Upper lobe of left lung (tissue), 4 donors: ENCODE measurements at regions not wholly inside any gene's neighbourhood (a gene's known extent, or its start where the extent isn't known, plus 50 kb on each side); places are given as distances from the start of the nearest gene placed in this dataset.
"Not testable (repeated sequence)": the region's sequence is repeated elsewhere in the genome, so short reads cannot be mapped to it uniquely, and the experiment has no call there.

ENCODE experiments used
- POLR2A ChIP-seq, 4 donors: fragments of 450-650 bp; IDR thresholded peaks; one replicate each; pipeline ENCODE4 v1.5.1; 2016 to 2017; ENCODE audit warnings: antibody characterized with exemption in 4 of 4, mild to moderate bottlenecking in 2 of 4
- POLR2AphosphoS5 ChIP-seq, 2 donors: sonication (generic); formaldehyde crosslinking; IDR thresholded peaks; one replicate each; pipeline ENCODE4 v1.5.1; 2017; ENCODE audit warnings: antibody characterized with exemption in 2 of 2
- TF ChIP-seq, protein P1 (sequence below), 6 experiments: fragments of 450-650 bp in 4 of 6; fragments of 200-600 bp in 2 of 6; sonication (generic) in 2 of 6; IDR thresholded peaks; one replicate each; pipeline ENCODE4 v1.5.1; 2016 to 2019; ENCODE audit warnings: antibody characterized with exemption in 6 of 6

GRCh38 chr15:81822587-81822986, 223.2 kb downstream of the MEX3B start:
- TF ChIP-seq, protein P1, sequence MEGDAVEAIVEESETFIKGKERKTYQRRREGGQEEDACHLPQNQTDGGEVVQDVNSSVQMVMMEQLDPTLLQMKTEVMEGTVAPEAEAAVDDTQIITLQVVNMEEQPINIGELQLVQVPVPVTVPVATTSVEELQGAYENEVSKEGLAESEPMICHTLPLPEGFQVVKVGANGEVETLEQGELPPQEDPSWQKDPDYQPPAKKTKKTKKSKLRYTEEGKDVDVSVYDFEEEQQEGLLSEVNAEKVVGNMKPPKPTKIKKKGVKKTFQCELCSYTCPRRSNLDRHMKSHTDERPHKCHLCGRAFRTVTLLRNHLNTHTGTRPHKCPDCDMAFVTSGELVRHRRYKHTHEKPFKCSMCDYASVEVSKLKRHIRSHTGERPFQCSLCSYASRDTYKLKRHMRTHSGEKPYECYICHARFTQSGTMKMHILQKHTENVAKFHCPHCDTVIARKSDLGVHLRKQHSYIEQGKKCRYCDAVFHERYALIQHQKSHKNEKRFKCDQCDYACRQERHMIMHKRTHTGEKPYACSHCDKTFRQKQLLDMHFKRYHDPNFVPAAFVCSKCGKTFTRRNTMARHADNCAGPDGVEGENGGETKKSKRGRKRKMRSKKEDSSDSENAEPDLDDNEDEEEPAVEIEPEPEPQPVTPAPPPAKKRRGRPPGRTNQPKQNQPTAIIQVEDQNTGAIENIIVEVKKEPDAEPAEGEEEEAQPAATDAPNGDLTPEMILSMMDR (IDR thresholded peaks at IDR 0.05), result not testable (repeated sequence)
- TF ChIP-seq POLR2A, POLR2AphosphoS5 (IDR thresholded peaks at IDR 0.05): not testable (repeated sequence)
